ENCODE measurements at regions not wholly inside any gene's neighbourhood (a gene's known extent, or its start where the extent isn't known, plus 50 kb on each side); places are given as distances from the start of the nearest gene placed in this dataset.

DNA sequence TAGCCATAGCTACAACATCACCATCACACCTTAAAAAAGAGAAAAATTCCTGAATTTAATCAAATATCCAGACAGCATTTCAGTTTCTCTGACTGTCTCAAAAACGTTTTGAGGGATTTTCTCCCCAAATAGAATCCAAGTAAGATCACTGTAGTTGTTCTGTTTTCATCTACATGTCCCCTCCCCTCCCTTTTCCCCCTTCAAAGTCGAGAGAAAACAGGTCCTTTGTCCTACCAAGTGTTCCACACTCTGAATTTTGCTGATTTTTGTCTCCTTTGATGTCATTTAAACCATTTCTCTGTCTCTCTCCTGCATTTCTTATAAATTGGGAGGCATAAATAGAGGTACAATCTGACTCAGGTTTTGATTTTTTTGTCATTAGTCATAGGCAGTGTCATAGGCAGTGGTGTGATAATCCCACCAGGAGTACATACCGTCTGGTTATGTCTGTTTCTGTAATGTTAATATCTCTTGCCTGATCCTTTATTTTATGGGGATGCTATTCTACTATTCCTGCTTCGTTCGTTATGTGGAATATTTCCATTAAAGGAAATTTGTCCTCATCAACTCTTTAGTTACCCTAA is 348.6 kb downstream of the PTTG2 start:
- Histone ChIP-seq H3K4me1 (replicated peaks in 1 of 4; ENCODE audit: control insufficient read depth in 3 of 4, insufficient read depth in 4 of 4, low read length in 3 of 4) (no peaks in the 10 kb centered on the region), H4K91ac (replicated peaks; ENCODE audit: insufficient read length, low read length) (no peak overlapping the region), H3K4ac (replicated peaks; ENCODE audit: insufficient read length, low read depth, low read length) (no peak overlapping the region), H3K9me3 (ENCODE audit: insufficient read depth in 2 of 2, low read depth in 1 of 2, low read length in 1 of 2) (no peaks in the 10 kb centered on the region), H4K5ac (ENCODE audit: insufficient read length, low read depth, low read length) (no peak overlapping the region), H3K27me3 (replicated peaks in 1 of 4; ENCODE audit: control insufficient read depth in 3 of 4, extremely low read depth in 1 of 4, insufficient read depth in 3 of 4, low read length in 3 of 4) (no peaks in the 10 kb centered on the region), H3K36me3 (ENCODE audit: control insufficient read depth in 2 of 4, insufficient read depth in 4 of 4, low read length in 3 of 4) (no peaks in the 10 kb centered on the region), H3K79me1 (ENCODE audit: low read depth, low read length) (no peaks in the 10 kb centered on the region), H4K8ac (ENCODE audit: extremely low read depth, insufficient read depth, low read length) (no peak overlapping the region), H2BK120ac (replicated peaks; ENCODE audit: low read depth, low read length) (no peak overlapping the region), H2BK12ac (ENCODE audit: low read depth, low read length) (no peak overlapping the region), H3K23me2 (ENCODE audit: low read depth, low read length) (no peaks in the 10 kb centered on the region), H2BK20ac (ENCODE audit: low read length) (no peak overlapping the region), H3K27ac (ENCODE audit: low read depth, low read length) (no peak overlapping the region), H4K20me1 (replicated peaks in 1 of 2; ENCODE audit: control insufficient read depth in 1 of 2, insufficient read depth in 2 of 2, low read length in 2 of 2) (no peaks in the 10 kb centered on the region), H2AFZ (ENCODE audit: low read length) (no peak overlapping the region), H2BK5ac (ENCODE audit: low read depth, low read length) (no peak overlapping the region), H2AK5ac (ENCODE audit: low read depth, low read length) (no peak overlapping the region), H3K23ac (ENCODE audit: insufficient read length) (no peak overlapping the region), H3K18ac (ENCODE audit: extremely low read depth, low read length) (no peak overlapping the region), H3K4me3 (ENCODE audit: extremely low read depth in 1 of 4, insufficient read depth in 2 of 4, low read depth in 3 of 4, low read length in 4 of 4) (no peak overlapping the region), H3K4me2 (ENCODE audit: insufficient read depth in 1 of 2, low read depth in 2 of 2, low read length in 2 of 2) (no peak overlapping the region), H3K79me2 (ENCODE audit: control insufficient read depth in 1 of 2, insufficient read depth in 2 of 2, low read length in 2 of 2) (no peaks in the 10 kb centered on the region), H3K14ac (ENCODE audit: insufficient read length) (no peak overlapping the region), H2BK15ac (ENCODE audit: low read length) (no peak overlapping the region), H3K9ac (replicated peaks in 1 of 4; ENCODE audit: extremely low read depth in 1 of 4, low read depth in 3 of 4, low read length in 3 of 4) (no peak overlapping the region), H3K56ac (replicated peaks; ENCODE audit: insufficient read length, low read depth, low read length) (no peak overlapping the region)
- FAIRE-seq (no peak), DNase-seq (ENCODE audit: low read depth in 1 of 2, low spot score in 2 of 2) (no peak)
- 53% methylated on average over 5 of the region's 5 CpGs; no CpG with 5 or more reads in 1 of the 2 experiments for WGBS, 2 experiments (ENCODE audit: extremely low coverage in 1 of 2, insufficient coverage in 1 of 2, insufficient read length in 1 of 2, insufficient replicate concordance in 2 of 2, low coverage in 1 of 2, low lambda C conversion rate in 2 of 2, missing lambda C conversion rate in 1 of 2)
- CTCF ChIA-PET (ENCODE audit: partially characterized antibody): interaction anchor here (2.1 kb wide), 1 partner anchor 11 kb away, joined by 5 read pairs; no protein-coding TSS in a partner anchor
- POLR2A ChIA-PET (ENCODE audit: partially characterized antibody): no interaction called here
- TF ChIP-seq EP300 (IDR thresholded peaks at IDR 0.05; ENCODE audit: borderline replicate concordance in 1 of 2, low read depth in 2 of 2, low read length in 2 of 2) (no peak), TCF12 (IDR thresholded peaks at IDR 0.05; ENCODE audit: low read depth, low read length) (no peak), KDM4A (IDR thresholded peaks at IDR 0.05; ENCODE audit: low read depth, low read length, severe bottlenecking) (no peak), TAF1 (IDR thresholded peaks at IDR 0.05; ENCODE audit: low read depth, low read length) (no peak), ASH2L (IDR thresholded peaks at IDR 0.05; ENCODE audit: low read length) (no peak), KDM5A (IDR thresholded peaks at IDR 0.05; ENCODE audit: low read length) (no peak), CEBPB (IDR thresholded peaks at IDR 0.05; ENCODE audit: low read depth, low read length) (no peak), SIX5 (IDR thresholded peaks at IDR 0.05; ENCODE audit: low read depth, low read length) (no peak)
- TF ChIP-seq, protein P1, sequence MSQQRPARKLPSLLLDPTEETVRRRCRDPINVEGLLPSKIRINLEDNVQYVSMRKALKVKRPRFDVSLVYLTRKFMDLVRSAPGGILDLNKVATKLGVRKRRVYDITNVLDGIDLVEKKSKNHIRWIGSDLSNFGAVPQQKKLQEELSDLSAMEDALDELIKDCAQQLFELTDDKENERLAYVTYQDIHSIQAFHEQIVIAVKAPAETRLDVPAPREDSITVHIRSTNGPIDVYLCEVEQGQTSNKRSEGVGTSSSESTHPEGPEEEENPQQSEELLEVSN (IDR thresholded peaks at IDR 0.05): no peak
- TF ChIP-seq, protein P2, sequence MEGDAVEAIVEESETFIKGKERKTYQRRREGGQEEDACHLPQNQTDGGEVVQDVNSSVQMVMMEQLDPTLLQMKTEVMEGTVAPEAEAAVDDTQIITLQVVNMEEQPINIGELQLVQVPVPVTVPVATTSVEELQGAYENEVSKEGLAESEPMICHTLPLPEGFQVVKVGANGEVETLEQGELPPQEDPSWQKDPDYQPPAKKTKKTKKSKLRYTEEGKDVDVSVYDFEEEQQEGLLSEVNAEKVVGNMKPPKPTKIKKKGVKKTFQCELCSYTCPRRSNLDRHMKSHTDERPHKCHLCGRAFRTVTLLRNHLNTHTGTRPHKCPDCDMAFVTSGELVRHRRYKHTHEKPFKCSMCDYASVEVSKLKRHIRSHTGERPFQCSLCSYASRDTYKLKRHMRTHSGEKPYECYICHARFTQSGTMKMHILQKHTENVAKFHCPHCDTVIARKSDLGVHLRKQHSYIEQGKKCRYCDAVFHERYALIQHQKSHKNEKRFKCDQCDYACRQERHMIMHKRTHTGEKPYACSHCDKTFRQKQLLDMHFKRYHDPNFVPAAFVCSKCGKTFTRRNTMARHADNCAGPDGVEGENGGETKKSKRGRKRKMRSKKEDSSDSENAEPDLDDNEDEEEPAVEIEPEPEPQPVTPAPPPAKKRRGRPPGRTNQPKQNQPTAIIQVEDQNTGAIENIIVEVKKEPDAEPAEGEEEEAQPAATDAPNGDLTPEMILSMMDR (IDR thresholded peaks at IDR 0.05; ENCODE audit: control extremely low read depth in 1 of 3, insufficient read depth in 1 of 3, low read depth in 1 of 3, low read length in 3 of 3): no peak
- TF ChIP-seq, protein P3, sequence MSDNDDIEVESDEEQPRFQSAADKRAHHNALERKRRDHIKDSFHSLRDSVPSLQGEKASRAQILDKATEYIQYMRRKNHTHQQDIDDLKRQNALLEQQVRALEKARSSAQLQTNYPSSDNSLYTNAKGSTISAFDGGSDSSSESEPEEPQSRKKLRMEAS (IDR thresholded peaks at IDR 0.05): no peak
